Frontal cortex (tissue), 3 donors: ENCODE measurements at regions not wholly inside any gene's neighbourhood (a gene's known extent, or its start where the extent isn't known, plus 50 kb on each side); places are given as distances from the start of the nearest gene placed in this dataset.

ENCODE experiments used
- DNase-seq, 2 donors: peaks; one replicate each; pipeline ENCODE4 v3.0.0; 2012; ENCODE audit warnings: low spot score in 2 of 2
- FAIRE-seq: peaks from 2 replicates; lab custom pipeline; 2012; peaks lifted over from hg19 to GRCh38; lab: Jason Lieb, UNC
- donor health status: control.
- donor health status: control.
- donor health status: control.

GRCh38 chr16:64580558-64580957, 541.3 kb downstream of the CDH11 start:
- FAIRE-seq (no peak), DNase-seq (no peak)

- DNase-seq (no peak), FAIRE-seq (no peak)
Observed at GRCh38 chr16:64579712-64580111, 542.2 kb downstream of the CDH11 start.

GRCh38 chr16:64545768-64546167, 576.1 kb downstream of the CDH11 start:
- FAIRE-seq: no peak

GRCh38 chr16:64544859-64545258, 577.0 kb downstream of the CDH11 start:
- FAIRE-seq (no peak), DNase-seq (no peak)

More at GRCh38 chr16:64545768-64546167, 576.1 kb downstream of the CDH11 start:
- DNase-seq: no peak

GRCh38 chr16:64543441-64543840, 578.4 kb downstream of the CDH11 start:
- FAIRE-seq (no peak), DNase-seq (no peak)

- no peak for FAIRE-seq
- no peak for DNase-seq
Observed at GRCh38 chr16:64543031-64543430, 578.8 kb downstream of the CDH11 start.

GRCh38 chr16:64542152-64542551, 579.7 kb downstream of the CDH11 start:
- FAIRE-seq (no peak), DNase-seq (no peak)

GRCh38 chr16:64541621-64542020, 580.2 kb downstream of the CDH11 start:
- FAIRE-seq (no peak), DNase-seq (no peak)

- DNase-seq (no peak), FAIRE-seq (no peak)
Observed at GRCh38 chr16:64540434-64540833, 581.4 kb downstream of the CDH11 start.

GRCh38 chr16:64539811-64540371, 582.0 kb downstream of the CDH11 start:
- FAIRE-seq (no peak), DNase-seq (no peak)

GRCh38 chr16:64534180-64534780, 587.6 kb downstream of the CDH11 start:
- DNase-seq (no peak), FAIRE-seq (no peak)

GRCh38 chr16:64532691-64533090, 589.2 kb downstream of the CDH11 start:
- FAIRE-seq (no peak), DNase-seq (no peak)

GRCh38 chr16:64532117-64532516, 589.7 kb downstream of the CDH11 start:
- DNase-seq: no peak
- no peak for FAIRE-seq

GRCh38 chr16:64531401-64531800, 590.5 kb downstream of the CDH11 start:
- DNase-seq (no peak), FAIRE-seq (no peak)

GRCh38 chr16:64522548-64522947, 599.3 kb downstream of the CDH11 start:
- FAIRE-seq (no peak), DNase-seq (no peak)

GRCh38 chr16:64513871-64514270, 608.0 kb downstream of the CDH11 start:
- DNase-seq (no peak), FAIRE-seq (no peak)

GRCh38 chr16:64507240-64508024, 614.4 kb downstream of the CDH11 start:
- FAIRE-seq: no peak
- no peak for DNase-seq

GRCh38 chr16:64499211-64499610, 622.7 kb downstream of the CDH11 start:
- FAIRE-seq: no peak
- DNase-seq: no peak

- FAIRE-seq (no peak), DNase-seq (no peak)
Observed at GRCh38 chr16:64498363-64498762, 623.5 kb downstream of the CDH11 start.

GRCh38 chr16:64493709-64494108, 628.2 kb downstream of the CDH11 start:
- DNase-seq (no peak), FAIRE-seq (no peak)

- DNase-seq (no peak), FAIRE-seq (no peak)
Observed at GRCh38 chr16:64489449-64489848, 632.4 kb downstream of the CDH11 start.
